ENCODE measurements at regions not wholly inside any gene's neighbourhood (a gene's known extent, or its start where the extent isn't known, plus 50 kb on each side); places are given as distances from the start of the nearest gene placed in this dataset.
"Not testable (repeated sequence)": the region's sequence is repeated elsewhere in the genome, so short reads cannot be mapped to it uniquely, and the experiment has no call there.

GRCh38 chr5:179442289-179442688 is 97.0 kb upstream of the ADAMTS2 start:
- not testable (repeated sequence) for TF ChIP-seq POLR2A (IDR thresholded peaks at IDR 0.05; ENCODE audit: low read depth, low read length); POLR2AphosphoS5 (IDR thresholded peaks at IDR 0.05; ENCODE audit: insufficient read depth, low read depth, low read length); EZH2 (IDR thresholded peaks at IDR 0.05; ENCODE audit: borderline replicate concordance, low read depth, low read length, severe bottlenecking)
- TF ChIP-seq, protein P1, sequence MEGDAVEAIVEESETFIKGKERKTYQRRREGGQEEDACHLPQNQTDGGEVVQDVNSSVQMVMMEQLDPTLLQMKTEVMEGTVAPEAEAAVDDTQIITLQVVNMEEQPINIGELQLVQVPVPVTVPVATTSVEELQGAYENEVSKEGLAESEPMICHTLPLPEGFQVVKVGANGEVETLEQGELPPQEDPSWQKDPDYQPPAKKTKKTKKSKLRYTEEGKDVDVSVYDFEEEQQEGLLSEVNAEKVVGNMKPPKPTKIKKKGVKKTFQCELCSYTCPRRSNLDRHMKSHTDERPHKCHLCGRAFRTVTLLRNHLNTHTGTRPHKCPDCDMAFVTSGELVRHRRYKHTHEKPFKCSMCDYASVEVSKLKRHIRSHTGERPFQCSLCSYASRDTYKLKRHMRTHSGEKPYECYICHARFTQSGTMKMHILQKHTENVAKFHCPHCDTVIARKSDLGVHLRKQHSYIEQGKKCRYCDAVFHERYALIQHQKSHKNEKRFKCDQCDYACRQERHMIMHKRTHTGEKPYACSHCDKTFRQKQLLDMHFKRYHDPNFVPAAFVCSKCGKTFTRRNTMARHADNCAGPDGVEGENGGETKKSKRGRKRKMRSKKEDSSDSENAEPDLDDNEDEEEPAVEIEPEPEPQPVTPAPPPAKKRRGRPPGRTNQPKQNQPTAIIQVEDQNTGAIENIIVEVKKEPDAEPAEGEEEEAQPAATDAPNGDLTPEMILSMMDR (IDR thresholded peaks at IDR 0.05; ENCODE audit: extremely low read depth in 1 of 2, insufficient read depth in 1 of 2, low read depth in 1 of 2, low read length in 2 of 2), result not testable (repeated sequence)

Data from endothelial cell of umbilical vein (primary cell).